ENCODE measurements at regions not wholly inside any gene's neighbourhood (a gene's known extent, or its start where the extent isn't known, plus 50 kb on each side); places are given as distances from the start of the nearest gene placed in this dataset.

DNA sequence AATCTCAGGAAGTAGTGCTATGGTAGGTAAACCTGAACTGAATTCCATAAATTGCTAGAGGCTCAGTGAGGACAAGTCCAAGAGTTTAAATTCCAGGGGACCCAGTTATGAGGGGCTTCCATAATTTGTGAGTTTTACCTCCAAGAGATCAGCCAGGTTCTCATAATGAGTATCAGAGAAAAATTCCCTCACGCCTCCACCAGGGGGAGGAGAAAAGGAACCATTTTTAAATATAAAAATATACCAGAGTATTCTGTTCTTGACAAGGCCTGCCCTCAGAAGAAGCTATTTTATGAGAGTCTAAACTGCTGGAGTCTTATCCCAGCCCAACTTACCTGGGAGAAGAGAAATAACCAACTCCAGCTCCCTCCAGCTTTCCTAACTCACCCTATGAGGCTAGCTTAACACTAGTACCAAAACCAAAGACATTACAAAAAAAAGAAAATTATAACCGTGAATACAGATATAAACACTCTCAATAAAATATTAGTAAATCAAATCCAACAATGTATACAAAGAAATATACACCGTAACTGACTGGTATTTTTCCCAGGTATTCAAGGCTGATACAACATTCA is 158.7 kb downstream of the TFAP2A start:
- Mint-ChIP-seq H3K4me3 (no peak overlapping the region), H3K9me3 (peaks cover 11% of the 10 kb centered on the region), H3K27ac (no peak overlapping the region), H3K27me3 (ENCODE audit: low read depth) (no peaks in the 10 kb centered on the region), H3K4me1 (peaks cover 4% of the 10 kb centered on the region), H3K36me3 (ENCODE audit: low read depth) (no peaks in the 10 kb centered on the region)
- TF ChIP-seq, protein P1, sequence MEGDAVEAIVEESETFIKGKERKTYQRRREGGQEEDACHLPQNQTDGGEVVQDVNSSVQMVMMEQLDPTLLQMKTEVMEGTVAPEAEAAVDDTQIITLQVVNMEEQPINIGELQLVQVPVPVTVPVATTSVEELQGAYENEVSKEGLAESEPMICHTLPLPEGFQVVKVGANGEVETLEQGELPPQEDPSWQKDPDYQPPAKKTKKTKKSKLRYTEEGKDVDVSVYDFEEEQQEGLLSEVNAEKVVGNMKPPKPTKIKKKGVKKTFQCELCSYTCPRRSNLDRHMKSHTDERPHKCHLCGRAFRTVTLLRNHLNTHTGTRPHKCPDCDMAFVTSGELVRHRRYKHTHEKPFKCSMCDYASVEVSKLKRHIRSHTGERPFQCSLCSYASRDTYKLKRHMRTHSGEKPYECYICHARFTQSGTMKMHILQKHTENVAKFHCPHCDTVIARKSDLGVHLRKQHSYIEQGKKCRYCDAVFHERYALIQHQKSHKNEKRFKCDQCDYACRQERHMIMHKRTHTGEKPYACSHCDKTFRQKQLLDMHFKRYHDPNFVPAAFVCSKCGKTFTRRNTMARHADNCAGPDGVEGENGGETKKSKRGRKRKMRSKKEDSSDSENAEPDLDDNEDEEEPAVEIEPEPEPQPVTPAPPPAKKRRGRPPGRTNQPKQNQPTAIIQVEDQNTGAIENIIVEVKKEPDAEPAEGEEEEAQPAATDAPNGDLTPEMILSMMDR (IDR thresholded peaks at IDR 0.05; ENCODE audit: unreplicated experiment in 3 of 3), result peak in 2 of 3 experiments; percentile 24 to 41

DNA sequence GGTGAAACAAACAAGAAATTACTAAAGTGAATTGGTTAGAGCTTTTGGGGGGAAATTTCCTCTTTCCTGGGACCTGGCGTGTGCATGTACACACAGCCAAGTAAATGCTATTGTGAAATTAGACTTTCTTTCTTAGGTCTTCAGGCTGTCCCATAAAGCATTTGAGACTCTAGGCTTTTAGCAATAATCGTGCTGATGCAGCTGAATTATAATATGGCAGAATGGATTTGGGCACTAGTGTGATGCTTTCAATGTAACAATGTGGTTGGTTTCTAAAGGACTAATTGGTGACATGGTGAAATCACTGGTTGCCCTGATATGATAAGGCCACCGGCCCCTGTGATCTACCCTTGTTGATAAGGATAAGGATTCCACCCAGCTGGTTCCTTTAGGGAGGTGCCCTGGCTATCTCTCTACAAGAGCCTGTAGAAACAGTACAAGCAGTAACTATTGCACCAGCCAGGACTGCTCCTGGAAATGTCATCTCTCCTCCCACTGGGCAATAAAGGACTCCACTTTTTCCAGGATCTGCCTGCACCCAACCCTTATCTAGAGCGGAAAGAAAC is 164.1 kb downstream of the TFAP2A start:
- H3K27ac Mint-ChIP-seq, result no peak overlapping the region
- H3K4me3 Mint-ChIP-seq, result no peak overlapping the region
- TF ChIP-seq, protein P1 (IDR thresholded peaks at IDR 0.05; ENCODE audit: unreplicated experiment in 3 of 3), result no peak
- H3K36me3 Mint-ChIP-seq (ENCODE audit: low read depth), result no peaks in the 10 kb centered on the region
- no peaks in the 10 kb centered on the region for H3K4me1 Mint-ChIP-seq
- H3K27me3 Mint-ChIP-seq (ENCODE audit: low read depth), result peaks cover 5% of the 10 kb centered on the region
- H3K9me3 Mint-ChIP-seq, result no peaks in the 10 kb centered on the region

DNA sequence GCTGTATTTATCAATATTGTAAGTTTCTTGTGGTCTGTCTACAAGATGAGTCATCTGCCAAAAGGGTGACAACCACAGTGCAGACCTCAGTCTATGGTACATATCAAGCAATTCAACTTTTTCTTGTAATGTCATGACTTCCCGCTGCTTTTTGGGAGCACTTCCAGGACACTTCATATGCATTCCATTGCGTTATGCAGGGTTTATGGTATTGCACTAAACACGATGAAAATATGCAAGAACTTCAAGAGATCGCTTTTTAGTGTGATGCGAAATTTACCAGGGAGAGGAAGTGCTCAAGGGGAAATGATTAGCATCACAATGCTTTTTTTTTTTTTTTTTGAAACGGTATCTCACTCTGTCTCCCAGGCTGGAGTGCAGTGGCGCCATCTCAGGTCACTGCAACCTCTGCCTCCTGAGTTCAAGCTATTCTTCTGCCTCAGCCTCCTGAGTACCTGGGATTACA is 166.5 kb downstream of the TFAP2A start:
- TF ChIP-seq, protein P1 (IDR thresholded peaks at IDR 0.05; ENCODE audit: unreplicated experiment in 3 of 3), result no peak
- no peaks in the 10 kb centered on the region for H3K9me3 Mint-ChIP-seq
- H3K4me1 Mint-ChIP-seq, result no peaks in the 10 kb centered on the region
- H3K27me3 Mint-ChIP-seq (ENCODE audit: low read depth), result peaks cover 5% of the 10 kb centered on the region
- no peaks in the 10 kb centered on the region for H3K36me3 Mint-ChIP-seq (ENCODE audit: low read depth)
- H3K27ac Mint-ChIP-seq, result no peak overlapping the region
- no peak overlapping the region for H3K4me3 Mint-ChIP-seq

DNA sequence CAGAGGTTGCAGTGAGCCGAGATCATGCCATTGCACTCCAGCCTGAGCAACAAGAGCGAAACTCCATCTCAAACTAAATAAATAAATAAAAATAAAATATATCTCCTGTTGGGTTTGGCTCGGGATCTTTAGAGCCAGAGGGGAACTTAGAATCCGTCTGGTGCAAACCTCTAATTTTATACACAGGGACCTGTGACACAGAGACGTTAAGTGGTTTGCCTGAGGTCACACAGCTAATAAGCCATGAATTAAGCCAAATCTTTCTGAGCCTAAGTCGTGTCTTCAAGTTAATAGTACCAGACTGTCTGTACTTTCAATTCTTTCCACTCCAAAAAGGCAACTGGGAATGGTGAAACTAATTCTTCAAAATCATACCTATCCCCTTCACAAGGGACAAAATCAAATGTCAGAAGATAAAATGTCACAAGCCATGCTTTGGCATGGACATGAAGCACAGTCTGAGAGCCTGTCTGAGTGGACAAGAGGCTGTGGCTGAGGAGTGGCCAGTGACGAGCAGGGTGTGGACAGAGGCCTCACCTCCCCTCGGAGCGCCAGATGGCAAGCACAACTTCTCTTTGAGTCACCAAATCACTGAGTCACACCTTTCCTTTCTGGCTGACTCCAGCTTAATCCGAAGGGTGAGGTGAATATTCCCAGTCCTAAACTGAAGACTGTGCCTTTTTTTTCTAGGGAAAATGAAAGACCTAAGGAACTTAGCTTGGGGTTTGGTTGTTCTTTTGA is 177.4 kb downstream of the TFAP2A start:
- TF ChIP-seq, protein P1 (IDR thresholded peaks at IDR 0.05; ENCODE audit: unreplicated experiment in 3 of 3), result no peak
- H3K27ac Mint-ChIP-seq, result no peak overlapping the region
- no peaks in the 10 kb centered on the region for H3K36me3 Mint-ChIP-seq (ENCODE audit: low read depth)
- H3K9me3 Mint-ChIP-seq, result no peaks in the 10 kb centered on the region
- no peak overlapping the region for H3K4me3 Mint-ChIP-seq
- H3K4me1 Mint-ChIP-seq, result peaks cover 8% of the 10 kb centered on the region
- no peaks in the 10 kb centered on the region for H3K27me3 Mint-ChIP-seq (ENCODE audit: low read depth)

DNA sequence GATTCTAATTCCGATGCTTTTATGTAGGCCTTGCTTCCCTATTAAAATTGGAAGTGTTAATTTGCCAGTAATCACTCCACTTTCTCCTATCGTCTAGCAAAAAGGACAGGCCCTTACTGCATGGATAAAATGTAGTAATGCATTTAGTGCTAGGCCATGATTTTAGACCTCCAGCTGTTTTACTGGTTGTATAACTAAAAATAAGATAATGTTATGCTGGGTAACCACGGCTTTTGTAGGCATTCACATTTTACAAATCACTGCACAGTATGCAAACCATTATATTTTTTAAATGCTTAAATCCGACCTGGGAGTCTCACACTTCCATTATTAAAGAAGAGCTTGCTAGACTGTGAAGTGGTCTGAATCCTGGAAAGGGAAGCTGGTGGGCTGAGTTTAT is 179.5 kb downstream of the TFAP2A start:
- TF ChIP-seq, protein P1 (IDR thresholded peaks at IDR 0.05; ENCODE audit: unreplicated experiment in 3 of 3), result no peak
- no peak overlapping the region for H3K4me3 Mint-ChIP-seq

More for the DNA sequence above, 179.5 kb downstream of the TFAP2A start:
- Mint-ChIP-seq H3K9me3 (no peaks in the 10 kb centered on the region), H3K27ac (peak overlapping the region in 1 of 3 experiments; percentile 25), H3K4me1 (peaks cover 8% of the 10 kb centered on the region), H3K27me3 (ENCODE audit: low read depth) (no peaks in the 10 kb centered on the region), H3K36me3 (ENCODE audit: low read depth) (no peaks in the 10 kb centered on the region)

Data from nephron (organoid).